Adrenal gland (tissue), 9 donors: ENCODE measurements at regions not wholly inside any gene's neighbourhood (a gene's known extent, or its start where the extent isn't known, plus 50 kb on each side); places are given as distances from the start of the nearest gene placed in this dataset.

Experiments
- DNase-seq, 7 donors: peaks; one replicate each; pipeline ENCODE4 v3.0.0-alpha.2; 2019 to 2020
- H3K27ac ChIP-seq, 5 donors: fragments of 200-600 bp; sonication (generic) in 4 of 5; 1 replicate in 3 of 5; 2 replicates in 2 of 5; pipeline versions ENCODE4 v1.5.1 to v1.8.0; 2016 to 2020; ENCODE audit warnings: mild to moderate bottlenecking in 1 of 5
- H3K27me3 ChIP-seq: fragments of 200-600 bp; 2 replicates; pipeline ENCODE4 v1.8.0; 2021
- H3K36me3 ChIP-seq, 2 donors: fragments of 200-600 bp; replicated peaks in 1 of 2; 1 replicate in 1 of 2; 2 replicates in 1 of 2; pipeline versions ENCODE4 v1.5.1 to v1.8.0; 2018 to 2022
- H3K4me1 ChIP-seq, 2 donors: fragments of 200-600 bp; replicated peaks in 1 of 2; 1 replicate in 1 of 2; 2 replicates in 1 of 2; pipeline versions ENCODE4 v1.5.1 to v1.8.0; 2018 to 2021
- H3K4me3 ChIP-seq, 4 donors: fragments of 200-600 bp; sonication (generic) in 3 of 4; one replicate each; pipeline ENCODE4 v1.5.1; 2016 to 2018
- H3K9me3 ChIP-seq, 3 donors: fragments of 200-600 bp; sonication (generic) in 1 of 3; replicated peaks in 1 of 3; 1 replicate in 2 of 3; 2 replicates in 1 of 3; pipeline versions ENCODE4 v1.5.1 to v1.8.0; 2016 to 2021
- CTCF ChIP-seq, 6 experiments: fragments of 450-650 bp in 4 of 6; fragments of 200-600 bp in 2 of 6; sonication (generic) in 1 of 6; IDR thresholded peaks; 1 replicate in 5 of 6; 2 replicates in 1 of 6; pipeline versions ENCODE4 v1.5.1 to v1.8.0; 2016 to 2021; ENCODE audit warnings: antibody characterized with exemption in 6 of 6, mild to moderate bottlenecking in 2 of 6, moderate library complexity in 1 of 6
- POLR2A ChIP-seq, 2 donors: fragments of 450-650 bp; IDR thresholded peaks; one replicate each; pipeline ENCODE4 v1.6.1; 2017; ENCODE audit warnings: antibody characterized with exemption in 2 of 2, mild to moderate bottlenecking in 2 of 2, moderate library complexity in 1 of 2
- WGBS, 4 donors: extraction: QIAGEN DNeasy Blood & Tissue Kit in 2 of 4; methylation state at CpG; one replicate each; pipeline versions ENCODE4 v1.1.5 to v1.1.7; 2013 to 2017; 5-methylcytosine and 5-hydroxymethylcytosine counted together
- intact Hi-C, 2 donors: fragments of 100-400 bp; cut with DNase I; formaldehyde crosslinking; loops; one replicate each; pipeline versions ENCODE4 v1.14.1 to v1.15.0; 2022 to 2023
- donor health status: healthy with polysubstance abuse.
- donor health status: Bipolar disorder and iron deficiency.
- donor health status: DM: yes; HTN: yes; CAD: no.
- donor health status: DM: no; HTN: no; CAD: no.
- donor health status: DM: no; HTN: no; CAD: no.

GRCh38 chr1:195618287-195618686 lies 990.0 kb downstream of the KCNT2 start:
- Histone ChIP-seq H3K4me3 (no peak overlapping the region), H3K9me3 (no peaks in the 10 kb centered on the region), H3K27ac (no peak overlapping the region), H3K36me3 (no peaks in the 10 kb centered on the region), H3K4me1 (no peaks in the 10 kb centered on the region), H3K27me3 (no peaks in the 10 kb centered on the region)
- no peak for DNase-seq
- 55 to 73% (median 68%) methylated on average over 3 of the region's 3 CpGs for WGBS, 4 donors
- TF ChIP-seq CTCF (IDR thresholded peaks at IDR 0.05) (no peak), POLR2A (IDR thresholded peaks at IDR 0.05) (no peak)
- intact Hi-C loops = no loop called here

- Histone ChIP-seq H3K27ac (no peak overlapping the region), H3K36me3 (no peaks in the 10 kb centered on the region), H3K27me3 (no peaks in the 10 kb centered on the region), H3K4me1 (no peaks in the 10 kb centered on the region), H3K9me3 (no peaks in the 10 kb centered on the region), H3K4me3 (no peak overlapping the region)
- TF ChIP-seq CTCF (IDR thresholded peaks at IDR 0.05) (no peak), POLR2A (IDR thresholded peaks at IDR 0.05) (no peak)
- WGBS, 4 donors = 54 to 67% (median 59%) methylated on average over 2 of the region's 2 CpGs
- intact Hi-C loops = no loop called here
- no peak for DNase-seq
Measured at GRCh38 chr1:195617106-195617505, 991.1 kb downstream of the KCNT2 start.

GRCh38 chr1:195608883-195609282 lies 999.4 kb downstream of the KCNT2 start:
- Histone ChIP-seq H3K27ac (no peak overlapping the region), H3K9me3 (no peaks in the 10 kb centered on the region), H3K4me1 (no peaks in the 10 kb centered on the region), H3K4me3 (no peak overlapping the region), H3K36me3 (no peaks in the 10 kb centered on the region), H3K27me3 (no peaks in the 10 kb centered on the region)
- DNase-seq = no peak
- TF ChIP-seq POLR2A (IDR thresholded peaks at IDR 0.05) = no peak
- no peak for TF ChIP-seq CTCF (IDR thresholded peaks at IDR 0.05)
- WGBS, 4 donors = 79 to 80% (median 79%) methylated on average over 1 of the region's 1 CpG
- intact Hi-C loops = no loop called here

- no peak overlapping the region for H3K4me3 ChIP-seq
- H3K9me3 ChIP-seq = no peaks in the 10 kb centered on the region
- 74 to 86% (median 74%) methylated on average over 1 of the region's 1 CpG for WGBS, 4 donors
- no peak for DNase-seq
- H3K27me3 ChIP-seq = no peaks in the 10 kb centered on the region
- intact Hi-C loops = no loop called here
- no peak overlapping the region for H3K27ac ChIP-seq
- H3K4me1 ChIP-seq = no peaks in the 10 kb centered on the region
- TF ChIP-seq POLR2A (IDR thresholded peaks at IDR 0.05) (no peak), CTCF (IDR thresholded peaks at IDR 0.05) (no peak)
- H3K36me3 ChIP-seq = no peaks in the 10 kb centered on the region
Measured at GRCh38 chr1:195606483-195606882, 1001.8 kb downstream of the KCNT2 start.
